ENCODE measurements at regions not wholly inside any gene's neighbourhood (a gene's known extent, or its start where the extent isn't known, plus 50 kb on each side); places are given as distances from the start of the nearest gene placed in this dataset.

DNA sequence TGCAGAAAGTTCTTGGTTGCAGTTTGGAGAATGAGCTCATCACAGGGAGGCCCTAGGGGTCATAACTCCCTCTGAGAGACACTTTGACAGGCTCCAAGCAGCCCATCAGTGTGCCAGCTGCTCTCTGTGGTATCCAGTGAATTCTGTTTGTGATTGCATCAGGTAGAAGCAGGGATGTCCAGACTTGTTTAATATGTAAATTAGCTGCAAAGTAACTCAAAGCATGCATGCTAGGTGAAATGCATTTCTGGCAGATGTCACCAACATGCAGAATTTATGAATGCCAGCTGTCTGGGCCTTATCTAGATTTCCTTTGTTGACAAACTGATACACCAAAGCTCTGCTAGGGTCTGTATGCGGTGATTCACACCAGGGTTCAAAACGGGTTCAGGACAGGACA lies 123.6 kb upstream of the MTNR1B start:
- no peak overlapping the region for H2AK5ac ChIP-seq (ENCODE audit: insufficient read length, low read length)
- no peak overlapping the region for H2BK15ac ChIP-seq (ENCODE audit: low read depth, low read length)
- no peaks in the 10 kb centered on the region for H3K79me2 ChIP-seq (ENCODE audit: insufficient read depth, low read length)
- no peak overlapping the region for H2BK5ac ChIP-seq (ENCODE audit: insufficient read length, low read length)
- no peak overlapping the region for H3K18ac ChIP-seq (ENCODE audit: insufficient read length, low read depth, low read length)
- no peak overlapping the region for H4K8ac ChIP-seq (replicated peaks; ENCODE audit: insufficient read length, low read depth, low read length)
- no peak overlapping the region for H3K23ac ChIP-seq (ENCODE audit: insufficient read length, low read depth, low read length)
- peaks cover 3 to 24% (median 12%) of the 10 kb centered on the region in 3 experiments; a peak in 5 of 7 replicates for H3K36me3 Mint-ChIP-seq (ENCODE audit: insufficient read depth in 1 of 3, low read depth in 3 of 3)
- H3K14ac ChIP-seq (ENCODE audit: insufficient read depth, low read length) = no peak overlapping the region
- no peak overlapping the region for H4K5ac ChIP-seq (ENCODE audit: insufficient read length, low read depth, low read length)
- no peak overlapping the region for H3T11ph ChIP-seq (ENCODE audit: low read length)
- peaks cover 6 to 8% of the 10 kb centered on the region in 2 experiments for H3K4me1 Mint-ChIP-seq
- H3K56ac ChIP-seq (ENCODE audit: insufficient read length, low read depth, low read length) = no peak overlapping the region
- no peaks in the 10 kb centered on the region for H3K23me2 ChIP-seq (ENCODE audit: insufficient read length, low read depth, low read length, poor library complexity, severe bottlenecking)
- WGBS (ENCODE audit: extremely low coverage, insufficient read length, low lambda C conversion rate) = no CpG with 5 or more reads among the region's 2 CpGs
- no peak overlapping the region for H3K4me2 ChIP-seq (ENCODE audit: insufficient read depth, insufficient read length, low read length)
- no peak overlapping the region for H2BK12ac ChIP-seq (ENCODE audit: insufficient read length, low read depth, low read length)
- no peak overlapping the region for H3K4ac ChIP-seq (ENCODE audit: low read depth, low read length)
- no peak overlapping the region for H3K27ac ChIP-seq (ENCODE audit: insufficient read length, low read depth, low read length)
- H3K27me3 Mint-ChIP-seq (ENCODE audit: low read depth) = no peaks in the 10 kb centered on the region
- H3K9ac ChIP-seq (ENCODE audit: extremely low read depth, insufficient read length, low read length) = no peak overlapping the region
- no peaks in the 10 kb centered on the region for H3K9me3 Mint-ChIP-seq
- H3K79me1 ChIP-seq (ENCODE audit: insufficient read depth, low read depth, low read length, poor library complexity, severe bottlenecking) = no peaks in the 10 kb centered on the region
- H3K27me3 ChIP-seq (ENCODE audit: insufficient read depth, low read length) = no peaks in the 10 kb centered on the region
- H3K27ac Mint-ChIP-seq = peak overlapping the region in 1 of 3 experiments; percentile 13; a peak in 1 of 7 replicates
- no peaks in the 10 kb centered on the region for H3K9me3 ChIP-seq (ENCODE audit: control insufficient read depth, low read depth, low read length)
- no peak overlapping the region for H2BK120ac ChIP-seq (ENCODE audit: low read depth, low read length, poor library complexity, severe bottlenecking)
- DNase-seq = no peak
- no peak overlapping the region for H2BK20ac ChIP-seq (ENCODE audit: low read depth, low read length, poor library complexity, severe bottlenecking)
- H2AFZ ChIP-seq (ENCODE audit: low read length) = no peak overlapping the region
- H3K4me3 Mint-ChIP-seq = no peak overlapping the region
- H4K91ac ChIP-seq (ENCODE audit: insufficient read length, low read depth, low read length) = no peak overlapping the region
- TF ChIP-seq, protein P1, sequence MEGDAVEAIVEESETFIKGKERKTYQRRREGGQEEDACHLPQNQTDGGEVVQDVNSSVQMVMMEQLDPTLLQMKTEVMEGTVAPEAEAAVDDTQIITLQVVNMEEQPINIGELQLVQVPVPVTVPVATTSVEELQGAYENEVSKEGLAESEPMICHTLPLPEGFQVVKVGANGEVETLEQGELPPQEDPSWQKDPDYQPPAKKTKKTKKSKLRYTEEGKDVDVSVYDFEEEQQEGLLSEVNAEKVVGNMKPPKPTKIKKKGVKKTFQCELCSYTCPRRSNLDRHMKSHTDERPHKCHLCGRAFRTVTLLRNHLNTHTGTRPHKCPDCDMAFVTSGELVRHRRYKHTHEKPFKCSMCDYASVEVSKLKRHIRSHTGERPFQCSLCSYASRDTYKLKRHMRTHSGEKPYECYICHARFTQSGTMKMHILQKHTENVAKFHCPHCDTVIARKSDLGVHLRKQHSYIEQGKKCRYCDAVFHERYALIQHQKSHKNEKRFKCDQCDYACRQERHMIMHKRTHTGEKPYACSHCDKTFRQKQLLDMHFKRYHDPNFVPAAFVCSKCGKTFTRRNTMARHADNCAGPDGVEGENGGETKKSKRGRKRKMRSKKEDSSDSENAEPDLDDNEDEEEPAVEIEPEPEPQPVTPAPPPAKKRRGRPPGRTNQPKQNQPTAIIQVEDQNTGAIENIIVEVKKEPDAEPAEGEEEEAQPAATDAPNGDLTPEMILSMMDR (conservative IDR thresholded peaks at IDR 0.05) = no peak
- H4K20me1 ChIP-seq (ENCODE audit: control insufficient read depth, insufficient read depth, insufficient read length) = no peaks in the 10 kb centered on the region
- peaks cover 2% of the 10 kb centered on the region for H3K4me1 ChIP-seq (ENCODE audit: insufficient read depth, low read length)
